ENCODE measurements at regions not wholly inside any gene's neighbourhood (a gene's known extent, or its start where the extent isn't known, plus 50 kb on each side); places are given as distances from the start of the nearest gene placed in this dataset.

DNA sequence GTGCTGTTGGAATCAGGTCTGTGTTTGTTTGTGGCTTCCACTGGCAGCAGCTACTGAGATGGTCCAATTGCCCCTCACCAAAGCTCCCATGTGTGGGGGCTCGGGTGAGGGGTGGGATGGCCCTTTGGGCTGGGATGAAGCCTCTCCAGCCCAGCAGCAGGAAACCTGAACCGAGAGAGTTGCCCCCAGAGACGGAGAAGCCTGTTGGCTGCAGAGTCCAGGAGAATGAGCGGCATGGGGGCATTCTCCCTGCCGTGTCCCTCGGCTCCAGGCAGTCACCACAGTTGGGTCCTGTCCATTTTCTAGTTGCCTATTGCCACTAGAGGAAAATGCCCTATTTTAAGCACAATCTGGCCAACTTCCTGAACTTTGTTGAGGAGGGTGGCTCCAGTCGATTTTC, 222.2 kb upstream of the PPP2R2D start (continued):
- TF ChIP-seq, protein P1, sequence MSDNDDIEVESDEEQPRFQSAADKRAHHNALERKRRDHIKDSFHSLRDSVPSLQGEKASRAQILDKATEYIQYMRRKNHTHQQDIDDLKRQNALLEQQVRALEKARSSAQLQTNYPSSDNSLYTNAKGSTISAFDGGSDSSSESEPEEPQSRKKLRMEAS (IDR thresholded peaks at IDR 0.05; ENCODE audit: low read depth, low read length), result no peak
- TF ChIP-seq NBN (IDR thresholded peaks at IDR 0.05), result no peak
- TF ChIP-seq TAF1 (IDR thresholded peaks at IDR 0.05; ENCODE audit: borderline replicate concordance, low read depth, low read length), result no peak

DNA sequence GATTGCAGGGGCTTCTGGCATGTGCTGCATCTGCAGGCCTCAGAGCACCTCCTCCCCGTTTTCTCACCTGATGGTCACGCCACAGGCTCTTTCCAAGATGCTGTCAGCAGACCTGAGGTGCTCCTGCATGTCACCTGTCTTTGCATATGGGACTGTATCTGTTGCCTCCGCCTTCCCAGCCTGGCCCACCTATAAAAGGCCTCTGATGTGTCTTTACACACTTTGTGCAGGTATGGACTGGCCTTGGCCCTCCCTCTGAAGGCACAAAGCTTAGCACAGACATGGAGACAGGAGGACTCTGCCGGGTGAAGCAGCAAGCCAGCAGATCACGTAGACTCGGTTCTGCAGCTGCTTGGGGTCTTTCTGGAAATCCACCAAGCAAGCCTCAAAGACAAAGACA, 220.9 kb upstream of the PPP2R2D start:
- intact Hi-C loops (cut with micrococcal nuclease; ENCODE audit: unreplicated experiment), result no loop called here
- no peak overlapping the region for H3K4me3 ChIP-seq
- CTCF ChIA-PET, result no interaction called here
- POLR2A ChIA-PET, result no interaction called here
- in situ Hi-C loops (cut with MboI), result no loop called here
- H3K4me2 ChIP-seq (ENCODE audit: control insufficient read depth, insufficient read depth), result no peak overlapping the region
- no peaks in the 10 kb centered on the region for H4K20me1 ChIP-seq (ENCODE audit: control insufficient read depth, insufficient read depth)
- no TSS peak for BruUV-seq (replicated peaks)
- H3K9me3 ChIP-seq (replicated peaks; ENCODE audit: control insufficient read depth, insufficient read depth, low read length), result no peaks in the 10 kb centered on the region; the same call in 2 of the 3 replicates
- H3K27ac ChIP-seq (ENCODE audit: control insufficient read depth, insufficient read depth), result no peak overlapping the region
- SMC1A ChIA-PET (ENCODE audit: uncharacterized antibody, unreplicated experiment), result no interaction called here
- H2AFZ ChIP-seq (ENCODE audit: control insufficient read depth, low read depth, low read length), result no peak overlapping the region
- no peak overlapping the region for H3K9ac ChIP-seq (ENCODE audit: control insufficient read depth, insufficient read depth, low read length)
- no peak for DNase-seq (ENCODE audit: low read depth, low spot score)
- H3K36me3 ChIP-seq (ENCODE audit: control insufficient read depth in 2 of 2, insufficient read depth in 2 of 2, low read length in 1 of 2), result no peaks in the 10 kb centered on the region
- TF ChIP-seq STAT1 (conservative IDR thresholded peaks at IDR 0.05), result no peak
- no peak for TF ChIP-seq CREB1 (IDR thresholded peaks at IDR 0.05; ENCODE audit: low read depth)
- TF ChIP-seq CUX1 (IDR thresholded peaks at IDR 0.05; ENCODE audit: insufficient replicate concordance, low read depth, low read length), result no peak
- no peak for TF ChIP-seq FOXM1 (IDR thresholded peaks at IDR 0.05; ENCODE audit: low read depth, low read length)
- no peak for TF ChIP-seq KAT2A (conservative IDR thresholded peaks at IDR 0.05; ENCODE audit: control insufficient read depth, low read depth, low read length)
- no peak for TF ChIP-seq ZSCAN29 (IDR thresholded peaks at IDR 0.05)
- TF ChIP-seq USF1 (IDR thresholded peaks at IDR 0.05; ENCODE audit: borderline replicate concordance, extremely low read length, insufficient read depth, low read depth, low read length), result no peak
- no peak for TF ChIP-seq BMI1 (IDR thresholded peaks at IDR 0.05; ENCODE audit: borderline replicate concordance)
- TF ChIP-seq HCFC1 (IDR thresholded peaks at IDR 0.05; ENCODE audit: low read length), result no peak
- TF ChIP-seq BCL3 (IDR thresholded peaks at IDR 0.05; ENCODE audit: borderline replicate concordance, insufficient read depth, low read depth, low read length, poor library complexity, severe bottlenecking), result no peak
- no peak for TF ChIP-seq ZNF24 (IDR thresholded peaks at IDR 0.05)
- no peak for TF ChIP-seq CBFB (IDR thresholded peaks at IDR 0.05; ENCODE audit: low read depth)
- TF ChIP-seq RAD51 (IDR thresholded peaks at IDR 0.05), result no peak
- no peak for TF ChIP-seq ZBED1 (IDR thresholded peaks at IDR 0.05; ENCODE audit: borderline replicate concordance)
- no peak for ATAC-seq
- no peaks in the 10 kb centered on the region for H3K27me3 ChIP-seq (replicated peaks in 1 of 2; ENCODE audit: control insufficient read depth in 2 of 2, insufficient read depth in 2 of 2, low read length in 1 of 2)
- no peak for FAIRE-seq
- no peaks in the 10 kb centered on the region for H3K4me1 ChIP-seq (ENCODE audit: control insufficient read depth, insufficient read depth, low read length)
- H3K79me2 ChIP-seq (ENCODE audit: control insufficient read depth, insufficient read depth, low read length), result no peaks in the 10 kb centered on the region
- 12% methylated on average over 6 of the region's 6 CpGs for WGBS (ENCODE audit: insufficient coverage, insufficient replicate concordance, low lambda C conversion rate, missing lambda C conversion rate)
- RAD21 ChIA-PET (ENCODE audit: unreplicated experiment), result no interaction called here
